K562 (cell line): ENCODE measurements at regions not wholly inside any gene's neighbourhood (a gene's known extent, or its start where the extent isn't known, plus 50 kb on each side); places are given as distances from the start of the nearest gene placed in this dataset.

ENCODE experiments used
- GABPA ChIP-seq: fragments of 200-800 bp; sonication (Bioruptor generic); conservative IDR thresholded peaks from 2 replicates; pipeline ENCODE4 v1.6.1; 2016; ENCODE audit warnings: low read depth, missing genetic modification characterization, missing compliant biosample characterization
- MCM3 ChIP-seq: fragments of 450-650 bp; IDR thresholded peaks from 2 replicates; pipeline ENCODE4 v1.6.1; 2016
- MTA2 ChIP-seq: fragments of 450-650 bp; IDR thresholded peaks from 2 replicates; pipeline ENCODE4 v1.6.1; 2016; ENCODE audit warnings: low read depth
- SAFB2 ChIP-seq: fragments of 200-400 bp; formaldehyde crosslinking; IDR thresholded peaks from 2 replicates; pipeline ENCODE4 v1.6.1; 2018; ENCODE audit warnings: borderline replicate concordance, low read length, low read depth, moderate library complexity; ENCODE audit not compliant: severe bottlenecking
- SIN3A ChIP-seq, 2 experiments: fragments of 150-350 bp in 1 of 2; IDR thresholded peaks; 2 replicates each; pipeline ENCODE4 v1.6.1; 2011 to 2016; ENCODE audit warnings: borderline replicate concordance in 2 of 2, low read depth in 2 of 2, low read length in 2 of 2, mild to moderate bottlenecking in 2 of 2, moderate library complexity in 2 of 2; ENCODE audit not compliant: control insufficient read depth in 1 of 2
- TEAD4 ChIP-seq, 2 experiments: sonication (generic) in 1 of 2; formaldehyde crosslinking in 1 of 2; IDR thresholded peaks; 2 replicates each; pipeline versions ENCODE4 v1.6.1 to v1.8.0; 2012 to 2022; ENCODE audit warnings: borderline replicate concordance in 1 of 2, inconsistent platforms in 1 of 2, low read length in 1 of 2, mild to moderate bottlenecking in 1 of 2, missing genetic modification reagents in 1 of 2
- TF ChIP-seq, protein P1 (sequence below): sonication (generic); formaldehyde crosslinking; IDR thresholded peaks from 2 replicates; pipeline ENCODE4 v1.9.0; 2022; ENCODE audit warnings: mild to moderate bottlenecking, missing genetic modification reagents

- TF ChIP-seq GABPA (tag): no peak
- TF ChIP-seq, protein P1, sequence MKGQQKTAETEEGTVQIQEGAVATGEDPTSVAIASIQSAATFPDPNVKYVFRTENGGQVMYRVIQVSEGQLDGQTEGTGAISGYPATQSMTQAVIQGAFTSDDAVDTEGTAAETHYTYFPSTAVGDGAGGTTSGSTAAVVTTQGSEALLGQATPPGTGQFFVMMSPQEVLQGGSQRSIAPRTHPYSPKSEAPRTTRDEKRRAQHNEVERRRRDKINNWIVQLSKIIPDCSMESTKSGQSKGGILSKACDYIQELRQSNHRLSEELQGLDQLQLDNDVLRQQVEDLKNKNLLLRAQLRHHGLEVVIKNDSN (CRISPR knock-in tag): no peak
- no peak for TF ChIP-seq MCM3
- no peak for TF ChIP-seq SIN3A (IDR thresholded peaks at IDR 0.05; ENCODE audit: borderline replicate concordance in 2 of 2, control insufficient read depth in 1 of 2, low read depth in 2 of 2, low read length in 2 of 2)
- TF ChIP-seq SAFB2: no peak
- TF ChIP-seq MTA2: no peak
- no peak for TF ChIP-seq TEAD4 (IDR thresholded peaks at IDR 0.05; ENCODE audit: low read length)
- no peak for TF ChIP-seq TEAD4 (CRISPR knock-in tag; IDR thresholded peaks at IDR 0.05; ENCODE audit: borderline replicate concordance)
Measured at GRCh38 chr11:116427337-116427902, 345.4 kb downstream of the BUD13 start.
